ENCODE measurements at regions not wholly inside any gene's neighbourhood (a gene's known extent, or its start where the extent isn't known, plus 50 kb on each side); places are given as distances from the start of the nearest gene placed in this dataset.

DNA sequence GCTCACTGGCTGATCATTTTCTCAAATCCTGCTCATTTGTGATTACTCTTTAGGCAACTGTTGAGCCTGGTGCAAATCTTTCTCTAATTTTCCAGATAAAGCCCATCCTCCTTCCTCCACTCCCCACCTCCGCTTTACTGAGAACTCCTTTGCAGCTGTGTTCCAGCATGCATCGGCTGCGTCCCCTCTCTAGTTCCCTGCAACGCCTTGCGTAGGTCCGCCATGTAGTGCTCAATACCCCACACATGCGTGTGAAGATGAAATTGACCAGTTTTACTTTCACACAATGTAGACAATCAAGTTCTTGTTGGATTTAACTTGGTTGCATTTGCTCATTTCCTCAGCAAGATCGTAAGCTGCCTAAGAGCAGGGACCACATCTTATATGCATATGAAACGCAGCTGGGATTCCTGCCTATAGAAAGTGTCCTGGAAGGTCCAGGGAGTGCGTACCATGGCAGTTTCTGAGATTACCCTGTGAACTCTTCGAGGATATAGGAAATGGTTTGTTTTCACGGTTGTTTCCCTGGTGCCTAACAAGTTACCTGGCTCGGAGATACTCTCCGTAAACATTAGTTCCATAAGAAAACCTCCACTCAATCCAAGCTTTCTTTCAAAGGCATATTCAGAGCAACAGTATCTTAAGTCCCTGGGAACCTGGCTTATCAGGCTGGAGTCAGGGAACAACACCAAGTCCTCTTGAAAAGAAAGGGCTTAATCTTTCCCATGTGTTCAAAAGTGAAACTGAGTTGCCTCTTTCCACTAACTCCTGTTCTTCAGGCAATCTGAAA lies 766.4 kb upstream of the ID2 start:
- TF ChIP-seq, protein P1, sequence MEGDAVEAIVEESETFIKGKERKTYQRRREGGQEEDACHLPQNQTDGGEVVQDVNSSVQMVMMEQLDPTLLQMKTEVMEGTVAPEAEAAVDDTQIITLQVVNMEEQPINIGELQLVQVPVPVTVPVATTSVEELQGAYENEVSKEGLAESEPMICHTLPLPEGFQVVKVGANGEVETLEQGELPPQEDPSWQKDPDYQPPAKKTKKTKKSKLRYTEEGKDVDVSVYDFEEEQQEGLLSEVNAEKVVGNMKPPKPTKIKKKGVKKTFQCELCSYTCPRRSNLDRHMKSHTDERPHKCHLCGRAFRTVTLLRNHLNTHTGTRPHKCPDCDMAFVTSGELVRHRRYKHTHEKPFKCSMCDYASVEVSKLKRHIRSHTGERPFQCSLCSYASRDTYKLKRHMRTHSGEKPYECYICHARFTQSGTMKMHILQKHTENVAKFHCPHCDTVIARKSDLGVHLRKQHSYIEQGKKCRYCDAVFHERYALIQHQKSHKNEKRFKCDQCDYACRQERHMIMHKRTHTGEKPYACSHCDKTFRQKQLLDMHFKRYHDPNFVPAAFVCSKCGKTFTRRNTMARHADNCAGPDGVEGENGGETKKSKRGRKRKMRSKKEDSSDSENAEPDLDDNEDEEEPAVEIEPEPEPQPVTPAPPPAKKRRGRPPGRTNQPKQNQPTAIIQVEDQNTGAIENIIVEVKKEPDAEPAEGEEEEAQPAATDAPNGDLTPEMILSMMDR (IDR thresholded peaks at IDR 0.05): no peak
- TF ChIP-seq EZH2 (IDR thresholded peaks at IDR 0.05): no peak
- TF ChIP-seq EZH2phosphoT487 (IDR thresholded peaks at IDR 0.05): no peak
